GM19025 (cell line): ENCODE measurements at regions not wholly inside any gene's neighbourhood (a gene's known extent, or its start where the extent isn't known, plus 50 kb on each side); places are given as distances from the start of the nearest gene placed in this dataset.

Experiments used
- ATAC-seq: cut with Tn5 transposase; IDR thresholded peaks from one replicate; pipeline ENCODE4 v1.9.1; 2021; ENCODE audit warnings: mild to moderate bottlenecking, low read depth, moderate library complexity; ENCODE audit not compliant: unreplicated experiment

- no peak for ATAC-seq
Observed at GRCh38 chr4:156656896-156657295, 314.7 kb downstream of the PDGFC start.

DNA sequence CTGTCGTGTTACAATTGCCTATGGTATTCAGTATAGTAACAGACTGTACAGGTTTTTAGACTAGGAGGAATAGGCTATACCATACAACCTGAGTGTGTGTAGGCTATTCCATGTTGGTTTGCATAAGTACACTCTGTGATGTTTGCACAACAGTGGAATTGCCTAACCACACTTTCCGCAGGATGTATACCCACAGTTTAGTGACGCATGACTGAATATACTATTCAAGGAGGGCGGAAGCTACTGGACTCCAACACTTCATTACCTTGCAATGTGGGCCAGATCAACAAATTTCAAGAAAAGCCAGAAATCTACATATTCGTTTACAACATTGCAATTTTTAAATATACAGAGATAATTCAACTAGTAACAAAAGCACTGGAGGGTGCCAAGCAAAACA is 317.2 kb downstream of the PDGFC start:
- no peak for ATAC-seq

DNA sequence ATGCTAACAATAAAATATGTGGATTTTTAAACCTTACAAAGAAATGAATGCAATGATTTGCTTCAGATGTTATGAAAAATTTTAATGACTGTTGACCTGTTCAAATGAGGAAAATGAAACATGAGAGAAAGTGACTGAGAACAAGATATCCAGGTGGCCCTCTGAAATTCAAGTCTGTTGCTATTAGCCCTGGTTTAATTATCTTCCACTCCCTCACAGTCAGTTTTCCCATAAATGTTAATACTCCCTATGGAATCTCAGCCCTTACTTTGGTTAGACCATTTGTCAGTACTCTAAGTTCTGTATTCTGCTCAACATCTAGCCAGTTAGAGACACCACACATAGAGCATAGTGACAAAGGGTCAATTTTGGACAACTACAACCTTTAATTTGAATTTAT is 327.8 kb downstream of the PDGFC start:
- no peak for ATAC-seq

DNA sequence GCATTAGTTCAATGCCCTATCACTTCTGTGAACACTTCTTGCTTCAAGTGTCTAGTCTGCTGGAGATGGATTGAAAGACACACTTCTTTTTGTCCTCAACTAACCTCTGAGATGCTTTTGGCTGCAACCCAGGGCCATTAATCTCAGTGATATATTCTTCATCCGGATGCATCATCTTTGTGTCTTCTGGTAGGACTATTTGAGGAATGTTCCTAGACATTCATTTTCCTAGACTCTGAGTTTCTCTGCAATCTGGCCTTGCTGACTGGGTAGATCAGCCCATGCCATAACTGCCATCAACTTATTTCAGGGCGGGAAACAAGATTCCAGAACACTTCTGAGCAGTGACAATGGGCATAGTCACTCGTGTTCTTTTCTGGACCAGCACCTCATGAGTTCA is 329.4 kb downstream of the PDGFC start:
- ATAC-seq: no peak

GRCh38 chr4:156638925-156639605 is 332.5 kb downstream of the PDGFC start:
- no peak for ATAC-seq

DNA sequence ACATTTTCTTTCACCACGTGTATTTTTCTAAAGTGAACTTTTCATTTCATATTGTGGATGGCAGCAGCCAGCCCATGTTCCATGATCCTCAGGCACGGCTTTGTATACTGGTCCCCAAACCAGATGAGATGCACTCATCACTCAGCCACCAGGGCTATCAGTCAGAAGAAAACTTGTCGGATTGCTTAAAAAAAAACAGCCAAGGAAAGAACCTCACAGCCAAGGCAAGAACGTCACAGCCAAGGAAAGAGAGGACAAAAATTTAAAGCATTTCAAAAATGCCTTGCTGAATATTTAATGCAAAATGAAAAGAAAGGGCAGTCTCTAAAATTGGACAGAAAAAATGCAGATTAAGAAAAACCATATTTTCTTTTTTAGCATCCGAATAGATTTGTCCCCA is 333.3 kb downstream of the PDGFC start:
- no peak for ATAC-seq

GRCh38 chr4:156636381-156636780 is 335.2 kb downstream of the PDGFC start:
- no peak for ATAC-seq

DNA sequence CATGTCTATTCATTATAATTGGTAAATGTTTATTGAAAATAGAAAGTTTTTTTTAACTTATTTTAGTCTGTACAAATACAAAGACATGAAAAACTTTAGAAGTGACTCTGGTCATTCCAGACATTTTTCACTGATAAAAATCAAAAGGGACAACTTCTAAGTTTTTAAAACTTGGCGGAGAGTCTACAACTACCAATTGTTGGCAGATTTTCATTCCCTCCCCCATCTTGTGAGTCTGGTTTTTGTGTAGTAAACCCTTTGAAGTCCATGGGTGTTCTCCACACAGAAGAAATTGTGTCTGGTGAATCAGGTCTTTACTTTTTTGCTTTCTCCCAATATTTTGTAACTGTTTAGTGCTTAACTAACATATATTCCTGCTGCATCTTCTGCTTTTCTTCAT is 336.5 kb downstream of the PDGFC start:
- no peak for ATAC-seq

GRCh38 chr4:156634612-156635011 is 337.0 kb downstream of the PDGFC start:
- no peak for ATAC-seq

DNA sequence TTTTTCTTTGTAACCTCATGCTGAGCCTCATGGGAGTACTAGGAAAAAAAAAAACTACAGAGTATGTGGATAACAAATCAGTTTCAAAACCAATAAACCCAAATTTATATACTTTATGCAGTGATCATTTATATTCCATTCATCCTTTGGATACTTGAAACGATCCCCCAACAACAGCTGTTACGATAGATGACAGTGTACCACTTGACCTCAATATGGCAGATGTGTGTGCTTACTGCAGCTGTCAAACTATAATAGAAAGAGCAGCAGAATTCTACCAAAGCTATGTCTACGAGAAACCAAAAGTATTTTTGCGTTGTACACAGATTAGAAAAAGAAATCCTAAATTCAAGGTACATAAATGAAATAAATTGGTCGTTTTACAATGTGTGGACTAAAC is 337.8 kb downstream of the PDGFC start:
- ATAC-seq: no peak

GRCh38 chr4:156628858-156629257 is 342.7 kb downstream of the PDGFC start:
- no peak for ATAC-seq

- ATAC-seq: no peak
Observed at GRCh38 chr4:156623376-156623775, 348.2 kb downstream of the PDGFC start.

- ATAC-seq: no peak
Observed at GRCh38 chr4:156620786-156621185, 350.8 kb downstream of the PDGFC start.

- no peak for ATAC-seq
Observed at GRCh38 chr4:156619154-156619934, 352.3 kb downstream of the PDGFC start.

- ATAC-seq: no peak
Observed at GRCh38 chr4:156615066-156615531, 356.5 kb downstream of the PDGFC start.

DNA sequence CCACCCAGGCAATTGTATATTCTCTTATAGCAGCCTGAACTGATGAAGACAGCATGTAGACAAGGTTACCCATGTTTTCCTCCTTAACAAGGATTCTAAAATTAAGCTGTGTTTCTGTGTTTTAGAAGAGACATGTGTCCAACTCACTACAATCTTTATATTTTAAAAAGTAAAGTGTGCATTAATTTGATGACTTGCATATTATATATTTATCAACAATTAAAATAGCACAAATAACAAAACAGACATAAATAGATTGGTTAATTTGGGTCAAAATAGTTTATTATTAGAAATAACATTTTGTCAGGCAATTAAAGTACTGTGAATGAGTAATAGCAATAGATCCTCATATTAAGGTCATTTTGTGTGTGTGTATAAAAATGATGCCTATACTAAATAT is 357.1 kb downstream of the PDGFC start:
- ATAC-seq: no peak

GRCh38 chr4:156609421-156609820 is 362.2 kb downstream of the PDGFC start:
- no peak for ATAC-seq

DNA sequence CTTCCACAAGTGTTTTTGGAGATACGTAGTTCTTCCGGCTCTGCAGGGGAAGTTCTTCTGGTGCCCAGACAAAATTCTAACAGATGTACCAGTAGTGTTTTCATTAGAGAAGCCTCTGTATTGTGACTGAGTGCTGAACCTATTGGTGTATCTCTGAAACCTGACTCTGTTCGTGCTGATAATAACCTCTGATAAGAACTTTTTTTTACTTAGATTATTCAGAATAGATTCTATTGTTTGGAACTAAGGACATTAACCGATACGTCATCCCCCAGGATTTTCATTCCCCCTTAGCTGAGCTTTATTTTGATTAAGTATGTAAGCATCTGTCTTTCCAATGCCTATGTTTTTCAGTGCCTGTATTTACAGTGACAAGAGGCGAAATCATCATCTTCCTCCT is 362.9 kb downstream of the PDGFC start:
- no peak for ATAC-seq

DNA sequence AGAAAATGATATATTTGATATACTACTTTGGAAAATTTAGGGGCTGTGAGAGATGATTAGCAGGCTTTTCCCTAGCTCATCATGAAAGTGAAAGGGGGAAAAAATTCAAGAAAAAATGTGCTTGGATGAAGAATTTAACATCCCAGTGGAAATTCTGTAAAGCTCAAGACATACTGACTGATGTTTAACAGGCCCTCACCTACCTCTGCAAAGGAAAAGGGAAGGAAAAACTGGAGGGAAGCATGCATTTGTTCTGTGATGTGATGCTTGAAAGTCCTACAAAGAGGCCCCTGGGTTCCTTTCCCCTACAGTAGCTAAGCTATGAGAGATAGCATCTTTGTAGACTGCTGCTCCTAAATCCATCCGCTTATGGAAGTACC is 364.1 kb downstream of the PDGFC start:
- ATAC-seq: no peak

- no peak for ATAC-seq
Observed at GRCh38 chr4:156606554-156607477, 364.8 kb downstream of the PDGFC start.

GRCh38 chr4:156598138-156598681 is 373.4 kb downstream of the PDGFC start:
- ATAC-seq: no peak
